CD1c-positive myeloid dendritic cell (primary cell): ENCODE measurements at regions not wholly inside any gene's neighbourhood (a gene's known extent, or its start where the extent isn't known, plus 50 kb on each side); places are given as distances from the start of the nearest gene placed in this dataset.
A peak's percentile ranks its signal among the peaks of the same experiment; 100 is the strongest.

Experiments used
- DNase-seq: peaks from one replicate; pipeline ENCODE4 v3.0.0-alpha.2; 2016; ENCODE audit errors: extremely low spot score

DNA sequence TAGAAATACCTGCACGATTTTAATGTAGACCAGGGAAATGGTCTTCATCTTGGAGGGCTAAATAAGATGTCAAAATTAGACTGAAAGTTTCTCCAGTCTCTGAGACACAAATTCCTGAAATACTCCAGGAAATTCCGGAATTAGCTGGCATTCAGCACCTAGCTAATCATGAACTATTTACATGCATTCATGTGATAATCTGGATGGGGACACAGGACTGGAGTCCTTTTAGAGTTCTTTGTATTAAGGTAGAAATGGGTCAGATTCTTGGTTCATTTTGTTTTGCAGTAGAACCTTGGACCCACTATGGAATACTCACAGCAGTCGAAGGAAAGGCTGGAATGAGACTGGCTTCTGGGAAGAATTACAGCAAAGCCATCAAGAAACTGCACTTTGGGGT is 65.3 kb upstream of the MDFIC start:
- no peak for DNase-seq

DNA sequence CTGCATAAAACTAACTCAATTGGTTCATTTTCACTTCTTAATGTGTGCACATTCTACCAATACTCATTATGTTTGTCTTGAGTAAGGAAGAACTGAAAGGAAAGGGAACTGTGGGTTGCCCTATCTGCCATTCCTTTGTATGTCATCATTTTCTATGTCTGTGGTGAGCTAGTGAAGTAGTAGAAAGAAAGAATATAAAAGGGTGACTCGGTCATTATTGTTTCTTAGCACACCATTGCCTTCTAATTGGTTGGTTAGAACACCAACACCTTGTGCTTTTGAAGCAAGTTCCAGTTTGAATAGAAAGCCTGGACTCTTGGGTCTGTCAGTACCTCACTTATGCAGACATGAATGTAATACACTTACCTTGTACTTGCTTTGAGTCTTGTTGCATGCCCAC is 64.3 kb upstream of the MDFIC start:
- DNase-seq = no peak

DNA sequence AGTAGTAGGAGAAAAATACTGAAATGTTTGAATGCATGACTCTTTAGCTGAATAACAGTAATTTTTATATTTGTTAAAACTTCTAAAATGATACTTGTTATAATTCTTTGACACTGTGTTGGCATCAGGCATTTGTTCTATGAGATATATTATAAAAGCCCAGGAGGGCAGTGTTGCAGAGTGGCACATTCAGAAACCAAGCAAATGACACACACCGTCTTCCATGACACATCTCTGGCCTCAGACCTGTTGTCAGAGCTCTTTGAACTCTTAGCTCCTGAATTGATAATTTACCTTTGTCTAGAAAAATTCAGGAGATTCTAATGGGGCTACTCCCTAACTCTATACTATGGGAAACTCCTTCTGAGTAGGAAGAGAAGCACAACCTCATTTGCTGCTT is 62.4 kb upstream of the MDFIC start:
- no peak for DNase-seq

DNA sequence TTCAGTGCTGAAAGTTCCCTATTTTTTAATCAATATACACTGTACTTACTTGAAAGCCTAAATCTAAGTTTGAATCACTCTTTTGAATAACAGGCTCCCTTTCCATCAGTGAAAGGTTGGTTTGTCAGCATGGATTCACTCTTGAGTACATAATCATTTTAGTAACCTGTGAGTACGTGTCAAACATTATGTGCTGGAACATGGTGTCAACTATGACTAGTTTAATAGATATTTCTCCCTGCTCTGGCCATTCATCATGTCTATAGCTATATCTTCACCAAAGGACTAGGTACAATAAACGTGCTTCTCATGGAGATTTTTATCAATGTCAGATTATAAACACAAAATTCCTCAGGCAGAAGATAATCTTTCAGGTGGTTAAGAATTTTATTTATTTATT is 61.7 kb upstream of the MDFIC start:
- DNase-seq = no peak

DNA sequence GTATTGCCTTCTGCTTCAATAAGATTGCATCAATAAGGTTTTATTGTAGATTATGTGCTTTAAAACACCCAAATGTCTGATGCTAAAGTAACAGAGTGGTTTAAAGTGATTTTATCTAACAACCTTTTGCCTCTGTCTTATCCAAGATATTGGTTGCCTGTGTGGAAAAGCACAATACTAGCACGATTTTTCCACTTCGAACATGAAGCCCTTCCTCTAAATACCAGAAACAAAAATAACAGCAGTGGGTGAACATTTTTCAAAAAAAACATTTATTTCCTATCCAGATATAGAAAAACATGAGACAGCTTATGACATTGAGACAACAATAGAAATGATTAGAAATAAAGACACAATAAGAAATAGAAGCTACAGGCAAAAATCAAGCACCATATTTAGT is 59.5 kb upstream of the MDFIC start:
- no peak for DNase-seq

DNA sequence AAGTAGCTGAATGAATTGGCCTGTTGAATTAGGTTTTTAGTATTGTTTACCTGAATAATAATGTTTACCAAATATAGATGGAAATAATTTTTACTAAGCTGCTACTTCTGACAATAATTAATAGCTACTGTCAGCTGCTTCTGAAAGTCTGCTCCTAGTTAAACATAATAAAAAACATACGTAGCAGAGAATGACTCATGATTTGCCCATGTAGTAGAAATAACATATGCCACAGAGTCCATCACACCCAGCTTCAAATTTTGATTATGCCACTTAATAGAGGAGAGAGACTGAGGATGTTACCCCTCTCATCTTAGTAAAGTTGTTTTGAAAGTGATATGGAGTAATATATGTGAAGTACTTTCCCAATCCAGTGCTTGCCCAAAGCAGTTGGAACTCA is 57.6 kb upstream of the MDFIC start:
- DNase-seq = no peak

DNA sequence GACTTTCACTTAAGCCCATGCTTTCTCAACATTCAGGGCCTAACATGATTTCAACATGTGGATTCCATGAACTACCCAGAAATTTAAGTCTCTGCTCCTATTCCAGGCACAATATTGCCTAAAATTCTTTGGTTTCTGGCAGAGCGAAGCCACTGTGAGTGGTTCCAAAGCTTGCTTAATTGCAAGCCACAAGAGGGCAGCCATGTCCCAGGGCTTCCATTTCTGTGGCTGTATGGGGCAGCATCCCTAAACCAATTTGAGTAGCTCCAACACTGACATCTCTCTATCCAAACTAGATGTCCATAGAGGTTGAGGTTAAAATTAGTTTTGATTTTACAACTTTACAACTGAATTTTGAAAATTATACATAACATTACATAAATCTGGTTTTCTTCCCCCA is 56.3 kb upstream of the MDFIC start:
- DNase-seq = peak; percentile 65
